HepG2 (cell line): ENCODE measurements at regions not wholly inside any gene's neighbourhood (a gene's known extent, or its start where the extent isn't known, plus 50 kb on each side); places are given as distances from the start of the nearest gene placed in this dataset.

Experiments used
- CAMTA2 ChIP-seq: sonication (generic); formaldehyde crosslinking; IDR thresholded peaks from 2 replicates; pipeline ENCODE4 v1.4.0; 2020; ENCODE audit warnings: mild to moderate bottlenecking, missing genetic modification reagents, borderline replicate concordance
- CBX5 ChIP-seq: sonication (generic); formaldehyde crosslinking; IDR thresholded peaks from 2 replicates; pipeline ENCODE4 v1.4.0; 2020; ENCODE audit warnings: missing genetic modification reagents, borderline replicate concordance
- GMEB2 ChIP-seq: IDR thresholded peaks from 2 replicates; pipeline ENCODE4 v1.6.1; 2016; ENCODE audit warnings: missing biosample characterization, missing genetic modification reagents, low read depth
- HDAC1 ChIP-seq: sonication (generic); formaldehyde crosslinking; IDR thresholded peaks from 2 replicates; pipeline ENCODE4 v1.5.1; 2020; ENCODE audit warnings: mild to moderate bottlenecking, missing genetic modification reagents
- HDAC2 ChIP-seq: sonication (generic); formaldehyde crosslinking; IDR thresholded peaks from 2 replicates; pipeline ENCODE4 v1.4.0; 2020; ENCODE audit warnings: missing genetic modification reagents
- HNRNPH1 ChIP-seq: fragments of 200-400 bp; formaldehyde crosslinking; optimal IDR thresholded peaks from 2 replicates; pipeline ENCODE3; 2017; ENCODE audit warnings: mild to moderate bottlenecking, low read depth, low read length
- KLF16 ChIP-seq, 2 experiments: sonication (generic) in 1 of 2; formaldehyde crosslinking in 1 of 2; IDR thresholded peaks; 2 replicates each; pipeline versions ENCODE4 v1.6.1 to v1.8.0; 2016 to 2023; ENCODE audit warnings: missing genetic modification reagents in 2 of 2, missing compliant biosample characterization in 1 of 2
- LCORL ChIP-seq, 2 experiments: fragments of 450-650 bp in 1 of 2; sonication (generic) in 1 of 2; formaldehyde crosslinking in 1 of 2; IDR thresholded peaks; 2 replicates each; pipeline versions ENCODE4 v1.5.0 to v1.6.1; 2017 to 2020; ENCODE audit warnings: antibody characterized with exemption in 1 of 2, missing genetic modification reagents in 1 of 2
- MYNN ChIP-seq: sonication (generic); formaldehyde crosslinking; IDR thresholded peaks from 2 replicates; pipeline ENCODE4 v1.4.0; 2020; ENCODE audit warnings: mild to moderate bottlenecking, low read depth, missing genetic modification reagents
- PHF21A ChIP-seq: sonication (generic); formaldehyde crosslinking; IDR thresholded peaks from 2 replicates; pipeline ENCODE4 v1.5.0; 2020; ENCODE audit warnings: mild to moderate bottlenecking, missing genetic modification reagents
- RARA ChIP-seq: IDR thresholded peaks from 2 replicates; pipeline ENCODE4 v1.6.1; 2016; ENCODE audit warnings: missing genetic modification reagents, missing compliant biosample characterization
- SNAPC2 ChIP-seq: sonication (generic); formaldehyde crosslinking; IDR thresholded peaks from 2 replicates; pipeline ENCODE4 v1.8.1; 2022; ENCODE audit warnings: mild to moderate bottlenecking, missing genetic modification reagents
- SP1 ChIP-seq, 2 experiments: fragments of 450-650 bp in 1 of 2; sonication (generic) in 1 of 2; formaldehyde crosslinking in 1 of 2; IDR thresholded peaks; 2 replicates each; pipeline versions ENCODE4 v1.4.0 to v1.6.1; 2016 to 2020; ENCODE audit warnings: missing genetic modification reagents in 1 of 2
- ZKSCAN8 ChIP-seq: IDR thresholded peaks from 2 replicates; pipeline ENCODE4 v1.6.1; 2016; ENCODE audit warnings: borderline replicate concordance, missing genetic modification reagents, missing compliant biosample characterization
- ZNF329 ChIP-seq: sonication (generic); formaldehyde crosslinking; IDR thresholded peaks from 2 replicates; pipeline ENCODE4 v1.9.0; 2021; ENCODE audit warnings: low read depth, mild to moderate bottlenecking, missing genetic modification reagents
- ZNF552 ChIP-seq: sonication (generic); formaldehyde crosslinking; IDR thresholded peaks from 2 replicates; pipeline ENCODE4 v1.9.0; 2022; ENCODE audit warnings: missing genetic modification reagents, mild to moderate bottlenecking, borderline replicate concordance
- ZNF704 ChIP-seq: sonication (generic); formaldehyde crosslinking; IDR thresholded peaks from 2 replicates; pipeline ENCODE4 v1.8.1; 2023; ENCODE audit warnings: mild to moderate bottlenecking, inconsistent platforms, moderate library complexity, missing genetic modification reagents, borderline replicate concordance
- ZNF747 ChIP-seq: sonication (generic); formaldehyde crosslinking; IDR thresholded peaks from 2 replicates; pipeline ENCODE4 v1.8.1; 2023; ENCODE audit warnings: missing genetic modification reagents, mild to moderate bottlenecking, borderline replicate concordance
- ZNF83 ChIP-seq: sonication (generic); formaldehyde crosslinking; IDR thresholded peaks from 2 replicates; pipeline ENCODE4 v1.4.0; 2020; ENCODE audit warnings: missing genetic modification reagents, mild to moderate bottlenecking, borderline replicate concordance
- TF ChIP-seq, protein P1 (sequence below), 2 experiments: IDR thresholded peaks; 2 replicates each; pipeline ENCODE4 v1.6.1; 2011 to 2012; ENCODE audit warnings: low read length in 2 of 2, borderline replicate concordance in 1 of 2, low read depth in 1 of 2, mild to moderate bottlenecking in 1 of 2, moderate library complexity in 1 of 2
- TF ChIP-seq, protein P2 (sequence below): sonication (generic); formaldehyde crosslinking; IDR thresholded peaks from 2 replicates; pipeline ENCODE4 v1.8.1; 2023; ENCODE audit warnings: mild to moderate bottlenecking, missing genetic modification reagents

- TF ChIP-seq PHF21A (0 out of 2 replicates have a peak, but pooled peaks have one; percentile 16), HDAC2 (CRISPR knock-in tag) (peak; percentile 20), HNRNPH1 (no peak), ZNF704 (CRISPR knock-in tag) (no peak), ZKSCAN8 (no peak), SNAPC2 (CRISPR knock-in tag) (no peak), LCORL (IDR thresholded peaks at IDR 0.05) (no peak), LCORL (CRISPR knock-in tag; IDR thresholded peaks at IDR 0.05) (peak; percentile 72), GMEB2 (CRISPR knock-in tag) (no peak), ZNF747 (no peak), CBX5 (no peak), MYNN (CRISPR knock-in tag) (no peak), ZNF83 (no peak), RARA (CRISPR knock-in tag) (peak; percentile 13; the same call in 1 of the 2 replicates), CAMTA2 (CRISPR knock-in tag) (no peak), KLF16 (CRISPR knock-in tag; IDR thresholded peaks at IDR 0.05) (no peak), ZNF552 (CRISPR knock-in tag) (no peak), HDAC1 (CRISPR knock-in tag) (no peak), ZNF329 (no peak), SP1 (IDR thresholded peaks at IDR 0.05) (no peak), SP1 (CRISPR knock-in tag; IDR thresholded peaks at IDR 0.05) (no peak)
- TF ChIP-seq, protein P1, sequence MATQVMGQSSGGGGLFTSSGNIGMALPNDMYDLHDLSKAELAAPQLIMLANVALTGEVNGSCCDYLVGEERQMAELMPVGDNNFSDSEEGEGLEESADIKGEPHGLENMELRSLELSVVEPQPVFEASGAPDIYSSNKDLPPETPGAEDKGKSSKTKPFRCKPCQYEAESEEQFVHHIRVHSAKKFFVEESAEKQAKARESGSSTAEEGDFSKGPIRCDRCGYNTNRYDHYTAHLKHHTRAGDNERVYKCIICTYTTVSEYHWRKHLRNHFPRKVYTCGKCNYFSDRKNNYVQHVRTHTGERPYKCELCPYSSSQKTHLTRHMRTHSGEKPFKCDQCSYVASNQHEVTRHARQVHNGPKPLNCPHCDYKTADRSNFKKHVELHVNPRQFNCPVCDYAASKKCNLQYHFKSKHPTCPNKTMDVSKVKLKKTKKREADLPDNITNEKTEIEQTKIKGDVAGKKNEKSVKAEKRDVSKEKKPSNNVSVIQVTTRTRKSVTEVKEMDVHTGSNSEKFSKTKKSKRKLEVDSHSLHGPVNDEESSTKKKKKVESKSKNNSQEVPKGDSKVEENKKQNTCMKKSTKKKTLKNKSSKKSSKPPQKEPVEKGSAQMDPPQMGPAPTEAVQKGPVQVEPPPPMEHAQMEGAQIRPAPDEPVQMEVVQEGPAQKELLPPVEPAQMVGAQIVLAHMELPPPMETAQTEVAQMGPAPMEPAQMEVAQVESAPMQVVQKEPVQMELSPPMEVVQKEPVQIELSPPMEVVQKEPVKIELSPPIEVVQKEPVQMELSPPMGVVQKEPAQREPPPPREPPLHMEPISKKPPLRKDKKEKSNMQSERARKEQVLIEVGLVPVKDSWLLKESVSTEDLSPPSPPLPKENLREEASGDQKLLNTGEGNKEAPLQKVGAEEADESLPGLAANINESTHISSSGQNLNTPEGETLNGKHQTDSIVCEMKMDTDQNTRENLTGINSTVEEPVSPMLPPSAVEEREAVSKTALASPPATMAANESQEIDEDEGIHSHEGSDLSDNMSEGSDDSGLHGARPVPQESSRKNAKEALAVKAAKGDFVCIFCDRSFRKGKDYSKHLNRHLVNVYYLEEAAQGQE (IDR thresholded peaks at IDR 0.05; ENCODE audit: borderline replicate concordance in 1 of 2, low read depth in 1 of 2, low read length in 2 of 2) = peak in 1 of 2 experiments; percentile 31; a peak in 1 of 4 replicates
- TF ChIP-seq, protein P2, sequence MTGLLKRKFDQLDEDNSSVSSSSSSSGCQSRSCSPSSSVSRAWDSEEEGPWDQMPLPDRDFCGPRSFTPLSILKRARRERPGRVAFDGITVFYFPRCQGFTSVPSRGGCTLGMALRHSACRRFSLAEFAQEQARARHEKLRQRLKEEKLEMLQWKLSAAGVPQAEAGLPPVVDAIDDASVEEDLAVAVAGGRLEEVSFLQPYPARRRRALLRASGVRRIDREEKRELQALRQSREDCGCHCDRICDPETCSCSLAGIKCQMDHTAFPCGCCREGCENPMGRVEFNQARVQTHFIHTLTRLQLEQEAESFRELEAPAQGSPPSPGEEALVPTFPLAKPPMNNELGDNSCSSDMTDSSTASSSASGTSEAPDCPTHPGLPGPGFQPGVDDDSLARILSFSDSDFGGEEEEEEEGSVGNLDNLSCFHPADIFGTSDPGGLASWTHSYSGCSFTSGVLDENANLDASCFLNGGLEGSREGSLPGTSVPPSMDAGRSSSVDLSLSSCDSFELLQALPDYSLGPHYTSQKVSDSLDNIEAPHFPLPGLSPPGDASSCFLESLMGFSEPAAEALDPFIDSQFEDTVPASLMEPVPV = no peak
These were observed 100.0 kb upstream of the STX18 start (continued) for GRCh38 chr4:4641661-4642495.
